ENCODE measurements at regions not wholly inside any gene's neighbourhood (a gene's known extent, or its start where the extent isn't known, plus 50 kb on each side); places are given as distances from the start of the nearest gene placed in this dataset.

DNA sequence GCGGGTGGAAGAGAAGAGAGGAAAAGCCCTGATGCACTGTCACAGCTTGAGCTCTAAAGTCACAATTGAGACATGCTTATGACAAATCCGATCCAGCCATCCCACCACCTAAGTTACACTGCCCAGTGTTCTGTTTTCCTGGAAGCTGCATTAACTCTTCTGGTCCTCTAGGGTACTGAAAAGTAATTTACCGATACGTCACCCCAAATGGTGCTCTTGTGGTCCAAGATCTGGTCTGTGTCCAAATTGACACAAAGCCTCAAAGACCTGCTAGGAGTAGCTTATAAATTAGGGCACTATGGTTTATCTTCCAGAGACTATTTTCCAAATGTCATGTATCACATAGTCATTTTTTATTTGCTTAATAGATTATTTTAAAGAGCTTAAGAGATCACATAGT lies 186.7 kb upstream of the ETAA1 start:
- Histone ChIP-seq H3K27ac (replicated peaks) (no peak overlapping the region), H3K27me3 (ENCODE audit: insufficient read depth, poor library complexity, severe bottlenecking) (no peaks in the 10 kb centered on the region), H3K4me3 (replicated peaks; ENCODE audit: insufficient read depth, low read length) (no peak overlapping the region)
- DNase-seq (ENCODE audit: low read depth in 1 of 2, low spot score in 1 of 2), result no peak
- TF ChIP-seq SPI1 (IDR thresholded peaks at IDR 0.05; ENCODE audit: borderline replicate concordance, low read depth), result no peak
- TF ChIP-seq, protein P1, sequence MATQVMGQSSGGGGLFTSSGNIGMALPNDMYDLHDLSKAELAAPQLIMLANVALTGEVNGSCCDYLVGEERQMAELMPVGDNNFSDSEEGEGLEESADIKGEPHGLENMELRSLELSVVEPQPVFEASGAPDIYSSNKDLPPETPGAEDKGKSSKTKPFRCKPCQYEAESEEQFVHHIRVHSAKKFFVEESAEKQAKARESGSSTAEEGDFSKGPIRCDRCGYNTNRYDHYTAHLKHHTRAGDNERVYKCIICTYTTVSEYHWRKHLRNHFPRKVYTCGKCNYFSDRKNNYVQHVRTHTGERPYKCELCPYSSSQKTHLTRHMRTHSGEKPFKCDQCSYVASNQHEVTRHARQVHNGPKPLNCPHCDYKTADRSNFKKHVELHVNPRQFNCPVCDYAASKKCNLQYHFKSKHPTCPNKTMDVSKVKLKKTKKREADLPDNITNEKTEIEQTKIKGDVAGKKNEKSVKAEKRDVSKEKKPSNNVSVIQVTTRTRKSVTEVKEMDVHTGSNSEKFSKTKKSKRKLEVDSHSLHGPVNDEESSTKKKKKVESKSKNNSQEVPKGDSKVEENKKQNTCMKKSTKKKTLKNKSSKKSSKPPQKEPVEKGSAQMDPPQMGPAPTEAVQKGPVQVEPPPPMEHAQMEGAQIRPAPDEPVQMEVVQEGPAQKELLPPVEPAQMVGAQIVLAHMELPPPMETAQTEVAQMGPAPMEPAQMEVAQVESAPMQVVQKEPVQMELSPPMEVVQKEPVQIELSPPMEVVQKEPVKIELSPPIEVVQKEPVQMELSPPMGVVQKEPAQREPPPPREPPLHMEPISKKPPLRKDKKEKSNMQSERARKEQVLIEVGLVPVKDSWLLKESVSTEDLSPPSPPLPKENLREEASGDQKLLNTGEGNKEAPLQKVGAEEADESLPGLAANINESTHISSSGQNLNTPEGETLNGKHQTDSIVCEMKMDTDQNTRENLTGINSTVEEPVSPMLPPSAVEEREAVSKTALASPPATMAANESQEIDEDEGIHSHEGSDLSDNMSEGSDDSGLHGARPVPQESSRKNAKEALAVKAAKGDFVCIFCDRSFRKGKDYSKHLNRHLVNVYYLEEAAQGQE (IDR thresholded peaks at IDR 0.05; ENCODE audit: insufficient replicate concordance, low read depth), result no peak
- no peak for TF ChIP-seq POLR2AphosphoS5 (IDR thresholded peaks at IDR 0.05; ENCODE audit: low read depth)
- no peak for TF ChIP-seq GABPA (IDR thresholded peaks at IDR 0.05; ENCODE audit: low read depth)
- TF ChIP-seq, protein P2, sequence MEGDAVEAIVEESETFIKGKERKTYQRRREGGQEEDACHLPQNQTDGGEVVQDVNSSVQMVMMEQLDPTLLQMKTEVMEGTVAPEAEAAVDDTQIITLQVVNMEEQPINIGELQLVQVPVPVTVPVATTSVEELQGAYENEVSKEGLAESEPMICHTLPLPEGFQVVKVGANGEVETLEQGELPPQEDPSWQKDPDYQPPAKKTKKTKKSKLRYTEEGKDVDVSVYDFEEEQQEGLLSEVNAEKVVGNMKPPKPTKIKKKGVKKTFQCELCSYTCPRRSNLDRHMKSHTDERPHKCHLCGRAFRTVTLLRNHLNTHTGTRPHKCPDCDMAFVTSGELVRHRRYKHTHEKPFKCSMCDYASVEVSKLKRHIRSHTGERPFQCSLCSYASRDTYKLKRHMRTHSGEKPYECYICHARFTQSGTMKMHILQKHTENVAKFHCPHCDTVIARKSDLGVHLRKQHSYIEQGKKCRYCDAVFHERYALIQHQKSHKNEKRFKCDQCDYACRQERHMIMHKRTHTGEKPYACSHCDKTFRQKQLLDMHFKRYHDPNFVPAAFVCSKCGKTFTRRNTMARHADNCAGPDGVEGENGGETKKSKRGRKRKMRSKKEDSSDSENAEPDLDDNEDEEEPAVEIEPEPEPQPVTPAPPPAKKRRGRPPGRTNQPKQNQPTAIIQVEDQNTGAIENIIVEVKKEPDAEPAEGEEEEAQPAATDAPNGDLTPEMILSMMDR (IDR thresholded peaks at IDR 0.05; ENCODE audit: insufficient read depth, low read length), result no peak

DNA sequence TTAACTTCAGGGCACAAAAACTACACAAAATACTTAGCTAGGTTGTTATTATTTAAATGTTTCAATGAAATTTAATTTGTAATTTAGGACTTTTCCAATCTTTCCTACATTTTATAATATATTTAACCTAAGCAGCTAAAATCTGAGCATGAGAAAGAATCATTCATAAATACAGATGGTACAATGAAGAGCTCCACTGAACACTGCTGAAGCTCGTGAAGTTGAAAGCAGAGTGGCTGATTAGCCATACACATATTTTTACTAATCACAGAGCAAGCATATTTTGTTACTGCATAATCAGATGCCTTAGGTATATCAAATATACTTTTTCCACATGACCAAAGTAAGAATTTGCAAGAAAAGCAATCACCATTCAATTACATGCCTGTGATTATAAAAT lies 184.9 kb upstream of the ETAA1 start:
- no peak overlapping the region for H3K4me3 ChIP-seq (replicated peaks; ENCODE audit: insufficient read depth, low read length)
- no peak for TF ChIP-seq POLR2AphosphoS5 (IDR thresholded peaks at IDR 0.05; ENCODE audit: low read depth)
- TF ChIP-seq GABPA (IDR thresholded peaks at IDR 0.05; ENCODE audit: low read depth), result no peak
- TF ChIP-seq, protein P1 (IDR thresholded peaks at IDR 0.05; ENCODE audit: insufficient replicate concordance, low read depth), result no peak
- TF ChIP-seq, protein P2 (IDR thresholded peaks at IDR 0.05; ENCODE audit: insufficient read depth, low read length), result no peak
- no peak for TF ChIP-seq SPI1 (IDR thresholded peaks at IDR 0.05; ENCODE audit: borderline replicate concordance, low read depth)
- H3K27me3 ChIP-seq (ENCODE audit: insufficient read depth, poor library complexity, severe bottlenecking), result no peaks in the 10 kb centered on the region
- no peak overlapping the region for H3K27ac ChIP-seq (replicated peaks)
- DNase-seq (ENCODE audit: low read depth in 1 of 2, low spot score in 1 of 2), result no peak

DNA sequence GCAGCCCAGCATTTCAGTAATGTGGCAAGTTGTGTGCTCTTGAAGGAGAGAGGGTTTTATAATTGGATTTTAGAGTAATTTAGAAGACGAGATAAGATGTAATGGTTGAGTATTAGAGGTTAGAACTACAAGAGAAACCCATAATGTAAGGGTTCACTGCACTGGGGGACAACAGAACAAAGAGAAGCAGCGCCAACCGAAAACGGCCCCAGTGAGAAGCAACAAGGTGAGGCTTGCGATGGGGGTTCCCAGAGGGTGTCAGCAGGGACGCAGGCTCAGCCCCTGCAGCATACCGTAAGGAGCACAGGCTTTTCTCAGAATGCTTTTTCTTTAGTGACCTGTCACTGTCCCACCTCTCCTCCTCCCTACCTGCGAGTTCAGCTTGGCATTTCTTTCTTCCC lies 183.9 kb upstream of the ETAA1 start:
- H3K27ac ChIP-seq (replicated peaks), result no peak overlapping the region
- no peak overlapping the region for H3K4me3 ChIP-seq (replicated peaks; ENCODE audit: insufficient read depth, low read length)
- no peaks in the 10 kb centered on the region for H3K27me3 ChIP-seq (ENCODE audit: insufficient read depth, poor library complexity, severe bottlenecking)
- DNase-seq (ENCODE audit: low read depth in 1 of 2, low spot score in 1 of 2), result no peak
- no peak for TF ChIP-seq POLR2AphosphoS5 (IDR thresholded peaks at IDR 0.05; ENCODE audit: low read depth)
- TF ChIP-seq GABPA (IDR thresholded peaks at IDR 0.05; ENCODE audit: low read depth), result no peak
- TF ChIP-seq, protein P1 (IDR thresholded peaks at IDR 0.05; ENCODE audit: insufficient replicate concordance, low read depth), result no peak
- TF ChIP-seq, protein P2 (IDR thresholded peaks at IDR 0.05; ENCODE audit: insufficient read depth, low read length), result no peak
- no peak for TF ChIP-seq SPI1 (IDR thresholded peaks at IDR 0.05; ENCODE audit: borderline replicate concordance, low read depth)
